Upper lobe of right lung (tissue), 1 donor: ENCODE measurements at regions not wholly inside any gene's neighbourhood (a gene's known extent, or its start where the extent isn't known, plus 50 kb on each side); places are given as distances from the start of the nearest gene placed in this dataset.

Experiments
- ATAC-seq: fragments of 200-7000 bp; cut with Tn5 transposase; one replicate; pipeline ENCODE4 v1.9.1; 2020; ENCODE audit warnings: mild to moderate bottlenecking, moderate library complexity
- DNase-seq: peaks from one replicate; pipeline ENCODE4 v3.0.0-alpha.2; 2020
- H3K27ac ChIP-seq: fragments of 200-600 bp; one replicate; pipeline ENCODE4 v1.8.0; 2022
- H3K27me3 ChIP-seq: fragments of 200-600 bp; one replicate; pipeline ENCODE4 v1.8.0; 2022; ENCODE audit warnings: mild to moderate bottlenecking
- H3K36me3 ChIP-seq: fragments of 200-600 bp; one replicate; pipeline ENCODE4 v1.8.0; 2022
- H3K4me1 ChIP-seq: fragments of 200-600 bp; one replicate; pipeline ENCODE4 v1.8.0; 2022
- H3K4me3 ChIP-seq: fragments of 200-600 bp; one replicate; pipeline ENCODE4 v1.8.0; 2022; ENCODE audit warnings: mild to moderate bottlenecking
- H3K9me3 ChIP-seq: fragments of 200-600 bp; one replicate; pipeline ENCODE4 v1.8.0; 2022
- CTCF ChIP-seq: fragments of 200-600 bp; IDR thresholded peaks from one replicate; pipeline ENCODE4 v1.8.0; 2022; ENCODE audit warnings: antibody characterized with exemption
- intact Hi-C: fragments of 100-400 bp; cut with DNase I; formaldehyde crosslinking; loops from one replicate; pipeline ENCODE4 v1.11.0; 2022
- donor health status: DM: no; HTN: yes; CAD: no; lungs with severe emphysema.

DNA sequence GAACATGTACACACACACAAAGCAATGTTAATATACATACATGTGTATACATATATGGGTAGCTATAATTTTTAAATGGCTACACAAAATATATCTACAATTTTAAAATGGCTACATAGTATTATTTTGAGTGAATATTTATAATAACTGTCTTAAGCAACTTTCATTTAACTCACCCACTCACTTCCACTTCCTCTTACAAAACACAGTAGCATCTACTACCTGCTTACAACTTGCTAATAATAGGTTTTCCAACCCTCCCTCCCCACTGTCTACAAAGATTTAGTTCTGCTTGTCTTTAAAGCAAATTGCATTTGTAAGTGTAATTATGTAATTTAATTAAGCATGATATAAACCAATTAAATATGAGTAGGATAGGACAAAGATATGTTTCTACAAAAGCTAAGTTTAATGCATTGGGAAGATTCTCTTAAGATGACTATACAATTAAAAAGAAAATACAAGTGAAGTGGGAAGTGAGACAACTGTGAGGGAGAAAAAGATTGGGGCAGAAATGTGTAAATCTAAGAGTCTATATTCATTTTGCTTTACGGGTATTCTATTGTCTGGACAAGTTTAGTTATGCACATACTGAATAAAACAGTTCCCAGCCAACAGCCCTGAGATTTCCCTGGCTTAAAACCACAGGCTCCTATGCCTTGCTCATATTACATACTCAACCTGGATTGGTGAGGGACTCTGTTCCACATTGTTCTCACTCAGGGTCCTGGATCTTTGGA, 583.1 kb downstream of the EFNB2 start:
- DNase-seq, result no peak
- intact Hi-C loops, result no loop called here
- Histone ChIP-seq H3K27me3 (no peaks in the 10 kb centered on the region), H3K4me3 (no peak overlapping the region), H3K27ac (no peak overlapping the region), H3K4me1 (no peaks in the 10 kb centered on the region), H3K36me3 (no peaks in the 10 kb centered on the region), H3K9me3 (no peaks in the 10 kb centered on the region)
- no peak for ATAC-seq
- no peak for TF ChIP-seq CTCF

DNA sequence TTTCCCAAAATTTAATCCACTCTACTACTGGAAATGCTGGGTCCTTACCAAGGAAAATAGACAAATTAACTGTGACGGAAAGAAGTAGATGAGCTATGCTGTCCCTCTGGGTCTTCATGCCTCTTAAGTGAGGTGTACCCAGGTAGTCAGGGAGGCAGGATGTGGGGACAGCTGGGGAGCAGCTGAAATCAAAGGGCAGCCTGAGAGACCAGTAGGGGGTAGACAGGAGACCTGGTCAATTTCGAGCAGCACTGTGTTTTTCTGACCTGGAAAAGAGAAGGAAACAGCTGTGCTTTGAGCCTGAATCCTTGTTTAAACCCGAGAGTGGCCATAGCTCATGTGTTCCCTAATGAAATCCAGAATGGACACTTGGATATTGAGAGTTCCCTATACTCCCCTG, 587.3 kb downstream of the EFNB2 start:
- intact Hi-C loops, result no loop called here
- ATAC-seq (no peak), DNase-seq (no peak)
- no peak for TF ChIP-seq CTCF
- no peak overlapping the region for H3K27ac ChIP-seq
- no peaks in the 10 kb centered on the region for H3K27me3 ChIP-seq
- no peaks in the 10 kb centered on the region for H3K4me1 ChIP-seq
- H3K9me3 ChIP-seq, result no peaks in the 10 kb centered on the region
- no peaks in the 10 kb centered on the region for H3K36me3 ChIP-seq
- H3K4me3 ChIP-seq, result no peak overlapping the region

- intact Hi-C loops, result no loop called here
- H3K36me3 ChIP-seq, result no peaks in the 10 kb centered on the region
- no peak for TF ChIP-seq CTCF
- no peak overlapping the region for H3K4me3 ChIP-seq
- H3K27ac ChIP-seq, result no peak overlapping the region
- H3K27me3 ChIP-seq, result no peaks in the 10 kb centered on the region
- ATAC-seq, result no peak
- no peaks in the 10 kb centered on the region for H3K4me1 ChIP-seq
- DNase-seq, result no peak
- H3K9me3 ChIP-seq, result no peaks in the 10 kb centered on the region
These were observed 594.6 kb downstream of the EFNB2 start for GRCh38 chr13:105940882-105941281.

GRCh38 chr13:105937451-105937850, 598.0 kb downstream of the EFNB2 start:
- no peaks in the 10 kb centered on the region for H3K27me3 ChIP-seq
- DNase-seq, result no peak

DNA sequence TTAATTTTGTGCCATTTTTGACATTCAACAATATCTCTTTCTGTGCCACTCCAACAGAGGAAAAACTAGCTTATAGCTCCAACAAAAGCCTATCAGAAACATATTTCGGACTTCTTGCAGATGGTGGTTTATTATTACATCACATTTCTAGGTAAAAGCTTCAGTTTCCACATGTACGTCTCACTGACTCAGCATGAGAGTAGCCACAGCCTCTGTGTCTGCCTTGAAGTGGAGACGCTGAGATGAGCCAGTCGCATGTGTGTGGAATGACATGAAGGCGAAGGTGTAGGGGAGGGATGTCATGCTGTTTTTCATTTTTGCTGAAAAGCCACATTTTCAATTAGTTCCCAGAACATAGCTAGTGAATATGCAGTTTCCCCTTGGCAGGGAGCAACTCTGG, 598.6 kb downstream of the EFNB2 start:
- DNase-seq, result no peak
- Histone ChIP-seq H3K27me3 (no peaks in the 10 kb centered on the region), H3K9me3 (no peaks in the 10 kb centered on the region), H3K4me1 (no peaks in the 10 kb centered on the region), H3K27ac (no peak overlapping the region), H3K4me3 (no peak overlapping the region), H3K36me3 (no peaks in the 10 kb centered on the region)
- TF ChIP-seq CTCF, result no peak
- intact Hi-C loops, result no loop called here
- no peak for ATAC-seq

More at GRCh38 chr13:105937451-105937850, 598.0 kb downstream of the EFNB2 start:
- no peak for TF ChIP-seq CTCF
- intact Hi-C loops, result no loop called here
- no peak for ATAC-seq
- no peak overlapping the region for H3K4me3 ChIP-seq
- H3K9me3 ChIP-seq, result no peaks in the 10 kb centered on the region
- H3K27ac ChIP-seq, result no peak overlapping the region
- H3K4me1 ChIP-seq, result no peaks in the 10 kb centered on the region
- H3K36me3 ChIP-seq, result no peaks in the 10 kb centered on the region

GRCh38 chr13:105929505-105929904, 606.0 kb downstream of the EFNB2 start:
- ATAC-seq (no peak), DNase-seq (no peak)
- no peak overlapping the region for H3K4me3 ChIP-seq
- no peaks in the 10 kb centered on the region for H3K27me3 ChIP-seq
- no peak overlapping the region for H3K27ac ChIP-seq
- no peaks in the 10 kb centered on the region for H3K36me3 ChIP-seq
- intact Hi-C loops, result no loop called here
- no peaks in the 10 kb centered on the region for H3K9me3 ChIP-seq
- no peak for TF ChIP-seq CTCF
- no peaks in the 10 kb centered on the region for H3K4me1 ChIP-seq
